ENCODE measurements at regions not wholly inside any gene's neighbourhood (a gene's known extent, or its start where the extent isn't known, plus 50 kb on each side); places are given as distances from the start of the nearest gene placed in this dataset.

- DNase-seq (ENCODE audit: low read depth) = no peak
These were observed 358.6 kb downstream of the RBM43 start for GRCh38 chr2:150903055-150903454.

GRCh38 chr2:150900913-150901312 lies 360.8 kb downstream of the RBM43 start:
- DNase-seq (ENCODE audit: low read depth) = no peak

GRCh38 chr2:150895968-150896367 lies 365.7 kb downstream of the RBM43 start:
- no peak for DNase-seq (ENCODE audit: low read depth)

GRCh38 chr2:150889141-150889540 lies 372.5 kb downstream of the RBM43 start:
- peak; percentile 32 for DNase-seq (ENCODE audit: low read depth)

GRCh38 chr2:150888337-150888736 lies 373.3 kb downstream of the RBM43 start:
- peak; percentile 15 for DNase-seq (ENCODE audit: low read depth)

GRCh38 chr2:150887926-150888325 lies 373.7 kb downstream of the RBM43 start:
- DNase-seq (ENCODE audit: low read depth) = no peak

GRCh38 chr2:150885774-150886386 lies 375.8 kb downstream of the RBM43 start:
- DNase-seq (ENCODE audit: low read depth) = no peak

GRCh38 chr2:150885236-150885635 lies 376.4 kb downstream of the RBM43 start:
- no peak for DNase-seq (ENCODE audit: low read depth)

- no peak for DNase-seq (ENCODE audit: low read depth)
These were observed 378.1 kb downstream of the RBM43 start for GRCh38 chr2:150883613-150883895.

GRCh38 chr2:150882751-150883612 lies 378.7 kb downstream of the RBM43 start:
- no peak for DNase-seq (ENCODE audit: low read depth)

GRCh38 chr2:150880986-150881385 lies 380.7 kb downstream of the RBM43 start:
- no peak for DNase-seq (ENCODE audit: low read depth)

GRCh38 chr2:150878356-150878755 lies 383.3 kb downstream of the RBM43 start:
- DNase-seq (ENCODE audit: low read depth) = peak; percentile 37

- no peak for DNase-seq (ENCODE audit: low read depth)
These were observed 385.3 kb downstream of the RBM43 start for GRCh38 chr2:150876251-150876950.

GRCh38 chr2:150873396-150873772 lies 385.9 kb upstream of the RND3 start:
- DNase-seq (ENCODE audit: low read depth) = no peak

GRCh38 chr2:150872756-150873395 lies 385.4 kb upstream of the RND3 start:
- no peak for DNase-seq (ENCODE audit: low read depth)

- DNase-seq (ENCODE audit: low read depth) = no peak
These were observed 379.0 kb upstream of the RND3 start for GRCh38 chr2:150866431-150866830.

GRCh38 chr2:150863691-150864090 lies 376.2 kb upstream of the RND3 start:
- DNase-seq (ENCODE audit: low read depth) = no peak

- DNase-seq (ENCODE audit: low read depth) = no peak
These were observed 372.8 kb upstream of the RND3 start for GRCh38 chr2:150860301-150860700.

GRCh38 chr2:150859877-150860276 lies 372.4 kb upstream of the RND3 start:
- DNase-seq (ENCODE audit: low read depth) = no peak

GRCh38 chr2:150859162-150859561 lies 371.7 kb upstream of the RND3 start:
- DNase-seq (ENCODE audit: low read depth) = no peak

- DNase-seq (ENCODE audit: low read depth) = no peak
These were observed 370.9 kb upstream of the RND3 start for GRCh38 chr2:150858382-150858781.

- DNase-seq (ENCODE audit: low read depth) = no peak
These were observed 369.3 kb upstream of the RND3 start for GRCh38 chr2:150856596-150857281.

All from Daoy (cell line).